Right atrium auricular region (tissue), 2 donors: ENCODE measurements at regions not wholly inside any gene's neighbourhood (a gene's known extent, or its start where the extent isn't known, plus 50 kb on each side); places are given as distances from the start of the nearest gene placed in this dataset.

Experiments used
- DNase-seq: peaks from one replicate; pipeline ENCODE4 v3.0.0-alpha.2; 2019; ENCODE audit warnings: low spot score
- H3K27ac ChIP-seq, 2 donors: fragments of 200-600 bp; sonication (generic); 1 replicate in 1 of 2; 2 replicates in 1 of 2; pipeline ENCODE4 v1.5.1; 2016 to 2019
- H3K27me3 ChIP-seq, 2 donors: fragments of 200-600 bp; sonication (generic); one replicate each; pipeline versions ENCODE4 v1.5.1 to v1.6.0; 2017 to 2019
- H3K36me3 ChIP-seq: fragments of 200-600 bp; sonication (generic); one replicate; pipeline ENCODE4 v1.5.1; 2016
- H3K4me1 ChIP-seq, 2 donors: fragments of 200-600 bp; sonication (generic); one replicate each; pipeline versions ENCODE4 v1.5.1 to v1.6.0; 2017 to 2019
- H3K4me3 ChIP-seq, 2 donors: fragments of 200-600 bp; sonication (generic); 1 replicate in 1 of 2; 2 replicates in 1 of 2; pipeline ENCODE4 v1.5.1; 2017 to 2019; ENCODE audit warnings: mild to moderate bottlenecking in 1 of 2, moderate library complexity in 1 of 2
- H3K9me3 ChIP-seq, 2 donors: fragments of 200-600 bp; sonication (generic); one replicate each; pipeline ENCODE4 v1.5.1; 2019
- CTCF ChIP-seq, 2 donors: fragments of 200-600 bp; sonication (generic); IDR thresholded peaks; one replicate each; pipeline ENCODE4 v1.5.1; 2019; ENCODE audit warnings: antibody characterized with exemption in 2 of 2

- no peak for TF ChIP-seq CTCF (IDR thresholded peaks at IDR 0.05)
- Histone ChIP-seq H3K27me3 (no peaks in the 10 kb centered on the region), H3K27ac (no peak overlapping the region), H3K4me1 (no peaks in the 10 kb centered on the region), H3K36me3 (no peaks in the 10 kb centered on the region), H3K4me3 (no peak overlapping the region), H3K9me3 (no peaks in the 10 kb centered on the region)
- DNase-seq, result no peak
Measured at GRCh38 chr13:87287721-87288120, 383.4 kb upstream of the SLITRK5 start.

GRCh38 chr13:87295636-87296035 lies 375.5 kb upstream of the SLITRK5 start:
- H3K9me3 ChIP-seq, result no peaks in the 10 kb centered on the region
- H3K27me3 ChIP-seq, result no peaks in the 10 kb centered on the region
- no peak overlapping the region for H3K27ac ChIP-seq
- no peak for TF ChIP-seq CTCF (IDR thresholded peaks at IDR 0.05)
- no peaks in the 10 kb centered on the region for H3K36me3 ChIP-seq
- H3K4me1 ChIP-seq, result no peaks in the 10 kb centered on the region
- no peak for DNase-seq
- no peak overlapping the region for H3K4me3 ChIP-seq

- TF ChIP-seq CTCF (IDR thresholded peaks at IDR 0.05), result no peak
- Histone ChIP-seq H3K27me3 (no peaks in the 10 kb centered on the region), H3K9me3 (no peaks in the 10 kb centered on the region), H3K36me3 (no peaks in the 10 kb centered on the region), H3K4me1 (no peaks in the 10 kb centered on the region), H3K4me3 (no peak overlapping the region), H3K27ac (no peak overlapping the region)
- DNase-seq, result no peak
Measured at GRCh38 chr13:87302034-87302433, 369.1 kb upstream of the SLITRK5 start.

GRCh38 chr13:87302931-87303330 lies 368.2 kb upstream of the SLITRK5 start:
- H3K27me3 ChIP-seq, result no peaks in the 10 kb centered on the region
- H3K9me3 ChIP-seq, result no peaks in the 10 kb centered on the region
- DNase-seq, result no peak
- H3K27ac ChIP-seq, result no peak overlapping the region
- H3K4me3 ChIP-seq, result no peak overlapping the region
- no peaks in the 10 kb centered on the region for H3K36me3 ChIP-seq
- no peak for TF ChIP-seq CTCF (IDR thresholded peaks at IDR 0.05)
- no peaks in the 10 kb centered on the region for H3K4me1 ChIP-seq

GRCh38 chr13:87311165-87311564 lies 360.0 kb upstream of the SLITRK5 start:
- Histone ChIP-seq H3K9me3 (no peaks in the 10 kb centered on the region), H3K4me1 (no peaks in the 10 kb centered on the region), H3K27me3 (no peaks in the 10 kb centered on the region), H3K27ac (no peak overlapping the region), H3K4me3 (no peak overlapping the region), H3K36me3 (no peaks in the 10 kb centered on the region)
- no peak for DNase-seq
- no peak for TF ChIP-seq CTCF (IDR thresholded peaks at IDR 0.05)

- H3K36me3 ChIP-seq, result no peaks in the 10 kb centered on the region
- H3K27ac ChIP-seq, result no peak overlapping the region
- no peak for DNase-seq
- H3K27me3 ChIP-seq, result no peaks in the 10 kb centered on the region
- no peak overlapping the region for H3K4me3 ChIP-seq
- no peak for TF ChIP-seq CTCF (IDR thresholded peaks at IDR 0.05)
- no peaks in the 10 kb centered on the region for H3K9me3 ChIP-seq
- no peaks in the 10 kb centered on the region for H3K4me1 ChIP-seq
Measured at GRCh38 chr13:87314822-87315221, 356.3 kb upstream of the SLITRK5 start.
